Colonic mucosa (tissue), 4 donors: ENCODE measurements at regions not wholly inside any gene's neighbourhood (a gene's known extent, or its start where the extent isn't known, plus 50 kb on each side); places are given as distances from the start of the nearest gene placed in this dataset.

Experiments
- DNase-seq: peaks from one replicate; pipeline ENCODE4 v3.0.0-alpha.2; 2020
- H3K27ac ChIP-seq: fragments of 200-600 bp; one replicate; pipeline ENCODE4 v1.8.0; 2021
- H3K27me3 ChIP-seq: fragments of 200-600 bp; one replicate; pipeline ENCODE4 v1.8.0; 2021
- H3K36me3 ChIP-seq: fragments of 200-600 bp; one replicate; pipeline ENCODE4 v1.8.0; 2021
- H3K4me1 ChIP-seq: fragments of 200-600 bp; one replicate; pipeline ENCODE4 v1.8.0; 2021; ENCODE audit warnings: mild to moderate bottlenecking
- H3K4me3 ChIP-seq: fragments of 200-600 bp; one replicate; pipeline ENCODE4 v1.8.0; 2021
- H3K9ac ChIP-seq, 2 donors: one replicate each; pipeline ENCODE4 v1.7.0; 2013; ENCODE audit warnings: control low read depth in 2 of 2, low read depth in 2 of 2, low read length in 2 of 2
- H3K9me3 ChIP-seq: fragments of 200-600 bp; one replicate; pipeline ENCODE4 v1.8.0; 2021
- CTCF ChIP-seq: fragments of 200-600 bp; IDR thresholded peaks from one replicate; pipeline ENCODE4 v1.8.0; 2022; ENCODE audit warnings: antibody characterized with exemption, mild to moderate bottlenecking
- intact Hi-C: fragments of 100-400 bp; cut with DNase I; formaldehyde crosslinking; loops from one replicate; pipeline ENCODE4 v1.14.1; 2022
- donor health status: healthy.
- donor health status: DM: no; HTN: no; CAD: no.
- donor health status: DM: no; HTN: no; CAD: no.

- Histone ChIP-seq H3K36me3 (no peaks in the 10 kb centered on the region), H3K27me3 (no peaks in the 10 kb centered on the region), H3K9me3 (no peaks in the 10 kb centered on the region), H3K4me3 (no peak overlapping the region), H3K4me1 (no peaks in the 10 kb centered on the region), H3K27ac (no peak overlapping the region), H3K9ac (no peak overlapping the region)
- intact Hi-C loops, result no loop called here
- DNase-seq, result no peak
- no peak for TF ChIP-seq CTCF
These were observed 115.7 kb upstream of the CACNA2D1 start for GRCh38 chr7:82559193-82559805.

- no peaks in the 10 kb centered on the region for H3K4me1 ChIP-seq
- H3K4me3 ChIP-seq, result no peak overlapping the region
- H3K9ac ChIP-seq, result no peak overlapping the region
- H3K27me3 ChIP-seq, result no peaks in the 10 kb centered on the region
- H3K27ac ChIP-seq, result no peak overlapping the region
- TF ChIP-seq CTCF, result no peak
- H3K36me3 ChIP-seq, result no peaks in the 10 kb centered on the region
- no peak for DNase-seq
- intact Hi-C loops, result no loop called here
- H3K9me3 ChIP-seq, result no peaks in the 10 kb centered on the region
These were observed 106.2 kb upstream of the CACNA2D1 start for GRCh38 chr7:82549616-82550285.

- H3K9me3 ChIP-seq, result no peaks in the 10 kb centered on the region
- H3K27ac ChIP-seq, result no peak overlapping the region
- H3K4me3 ChIP-seq, result no peak overlapping the region
- DNase-seq, result no peak
- no peak overlapping the region for H3K9ac ChIP-seq
- H3K27me3 ChIP-seq, result no peaks in the 10 kb centered on the region
- H3K4me1 ChIP-seq, result no peaks in the 10 kb centered on the region
- no peaks in the 10 kb centered on the region for H3K36me3 ChIP-seq
- TF ChIP-seq CTCF, result no peak
- intact Hi-C loops, result no loop called here
These were observed 104.6 kb upstream of the CACNA2D1 start for GRCh38 chr7:82548141-82548688.

GRCh38 chr7:82542665-82543064 is 99.1 kb upstream of the CACNA2D1 start:
- Histone ChIP-seq H3K4me1 (no peaks in the 10 kb centered on the region), H3K9ac (no peak overlapping the region), H3K9me3 (no peaks in the 10 kb centered on the region), H3K4me3 (no peak overlapping the region), H3K36me3 (no peaks in the 10 kb centered on the region), H3K27me3 (no peaks in the 10 kb centered on the region), H3K27ac (no peak overlapping the region)
- no peak for TF ChIP-seq CTCF
- no peak for DNase-seq
- intact Hi-C loops, result no loop called here

GRCh38 chr7:82539969-82540368 is 96.4 kb upstream of the CACNA2D1 start:
- no peak for TF ChIP-seq CTCF
- Histone ChIP-seq H3K4me1 (no peaks in the 10 kb centered on the region), H3K36me3 (no peaks in the 10 kb centered on the region), H3K4me3 (no peak overlapping the region), H3K27ac (no peak overlapping the region), H3K9ac (no peak overlapping the region), H3K27me3 (no peaks in the 10 kb centered on the region), H3K9me3 (no peaks in the 10 kb centered on the region)
- DNase-seq, result no peak
- intact Hi-C loops, result no loop called here
